ENCODE measurements at regions not wholly inside any gene's neighbourhood (a gene's known extent, or its start where the extent isn't known, plus 50 kb on each side); places are given as distances from the start of the nearest gene placed in this dataset.

DNA sequence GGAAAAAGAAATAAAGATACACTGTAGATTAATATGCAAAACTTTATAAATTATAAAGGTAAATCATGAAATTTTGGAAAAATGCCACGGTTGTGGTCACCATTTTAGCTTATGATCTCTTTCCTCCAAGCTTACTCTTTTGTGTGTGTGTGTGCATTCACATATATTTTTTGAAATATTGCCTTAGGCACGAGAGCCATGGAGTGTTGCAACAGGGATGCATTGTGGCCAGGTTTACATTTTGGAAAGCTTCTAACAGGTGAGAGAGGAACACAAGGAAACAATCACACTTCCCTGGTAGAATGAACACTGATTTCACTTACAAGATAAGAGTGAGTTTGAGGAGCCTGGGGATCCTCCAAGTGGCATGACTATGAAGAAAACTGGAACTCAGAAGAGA, 214.5 kb upstream of the TENT5A start:
- TF ChIP-seq POLR2AphosphoS5 (IDR thresholded peaks at IDR 0.05) (no peak), EP300 (IDR thresholded peaks at IDR 0.05) (no peak), POLR2A (IDR thresholded peaks at IDR 0.05) (no peak)
